ENCODE measurements at regions not wholly inside any gene's neighbourhood (a gene's known extent, or its start where the extent isn't known, plus 50 kb on each side); places are given as distances from the start of the nearest gene placed in this dataset.
A peak's percentile ranks its signal among the peaks of the same experiment; 100 is the strongest.
"Not testable (repeated sequence)": the region's sequence is repeated elsewhere in the genome, so short reads cannot be mapped to it uniquely, and the experiment has no call there.

GRCh38 chr3:66552846-66553245, 52.0 kb upstream of the LRIG1 start:
- DNase-seq (ENCODE audit: low spot score) = no peak

GRCh38 chr3:66553441-66554113, 52.8 kb upstream of the LRIG1 start:
- DNase-seq (ENCODE audit: low spot score) = no peak

- DNase-seq (ENCODE audit: low spot score) = no peak
These were observed 53.4 kb upstream of the LRIG1 start for GRCh38 chr3:66554178-66554577.

GRCh38 chr3:66555214-66555844, 54.5 kb upstream of the LRIG1 start:
- no peak for DNase-seq (ENCODE audit: low spot score)

- no peak for DNase-seq (ENCODE audit: low spot score)
These were observed 56.3 kb upstream of the LRIG1 start for GRCh38 chr3:66557170-66557569.

GRCh38 chr3:66559924-66560323, 59.1 kb upstream of the LRIG1 start:
- DNase-seq (ENCODE audit: low spot score) = not testable (repeated sequence)

- no peak for DNase-seq (ENCODE audit: low spot score)
These were observed 60.5 kb upstream of the LRIG1 start for GRCh38 chr3:66561367-66561766.

GRCh38 chr3:66565301-66565700, 64.5 kb upstream of the LRIG1 start:
- DNase-seq (ENCODE audit: low spot score) = no peak

- no peak for DNase-seq (ENCODE audit: low spot score)
These were observed 66.3 kb upstream of the LRIG1 start for GRCh38 chr3:66567077-66567476.

- no peak for DNase-seq (ENCODE audit: low spot score)
These were observed 71.4 kb upstream of the LRIG1 start for GRCh38 chr3:66572090-66572675.

- no peak for DNase-seq (ENCODE audit: low spot score)
These were observed 72.3 kb upstream of the LRIG1 start for GRCh38 chr3:66572938-66573710.

GRCh38 chr3:66574091-66574490, 73.3 kb upstream of the LRIG1 start:
- no peak for DNase-seq (ENCODE audit: low spot score)

GRCh38 chr3:66577426-66578203, 76.8 kb upstream of the LRIG1 start:
- DNase-seq (ENCODE audit: low spot score) = peak; percentile 22

- DNase-seq (ENCODE audit: low spot score) = no peak
These were observed 80.4 kb upstream of the LRIG1 start for GRCh38 chr3:66581256-66581655.

- no peak for DNase-seq (ENCODE audit: low spot score)
These were observed 82.0 kb upstream of the LRIG1 start for GRCh38 chr3:66582721-66583423.

GRCh38 chr3:66583424-66584040, 82.7 kb upstream of the LRIG1 start:
- DNase-seq (ENCODE audit: low spot score) = no peak

GRCh38 chr3:66585520-66586095, 84.8 kb upstream of the LRIG1 start:
- no peak for DNase-seq (ENCODE audit: low spot score)

GRCh38 chr3:66586853-66587252, 86.0 kb upstream of the LRIG1 start:
- no peak for DNase-seq (ENCODE audit: low spot score)

- no peak for DNase-seq (ENCODE audit: low spot score)
These were observed 87.6 kb upstream of the LRIG1 start for GRCh38 chr3:66588340-66588847.

- no peak for DNase-seq (ENCODE audit: low spot score)
These were observed 91.4 kb upstream of the LRIG1 start for GRCh38 chr3:66592016-66592761.

Measured in pons (tissue), 1 donor.